Stimulated activated naive CD8-positive, alpha-beta T cell treated with anti-CD3 and anti-CD28 coated beads, Interleukin-15, Interleukin-2, amounts not matched to agents 100 U/mL and 50 U/mL, for 24 hours (primary cell): ENCODE measurements at regions not wholly inside any gene's neighbourhood (a gene's known extent, or its start where the extent isn't known, plus 50 kb on each side); places are given as distances from the start of the nearest gene placed in this dataset.

Experiments used
- ATAC-seq: fragments of 150-1000 bp; cut with Tn5 transposase; one replicate; pipeline ENCODE4 v1.10.0; 2021
- DNase-seq: peaks from one replicate; pipeline ENCODE4 v3.0.0; 2021

GRCh38 chr4:30783751-30784150, 63.6 kb downstream of the PCDH7 start:
- ATAC-seq, result no peak
- DNase-seq, result no peak

- DNase-seq (no peak), ATAC-seq (no peak)
These were observed 69.1 kb downstream of the PCDH7 start for GRCh38 chr4:30789219-30789671.

GRCh38 chr4:30790123-30790522, 70.0 kb downstream of the PCDH7 start:
- DNase-seq (no peak), ATAC-seq (no peak)

GRCh38 chr4:30790998-30791397, 70.8 kb downstream of the PCDH7 start:
- ATAC-seq (no peak), DNase-seq (no peak)

- ATAC-seq (no peak), DNase-seq (no peak)
These were observed 72.4 kb downstream of the PCDH7 start for GRCh38 chr4:30792601-30793000.

GRCh38 chr4:30801876-30802275, 81.7 kb downstream of the PCDH7 start:
- ATAC-seq (no peak), DNase-seq (no peak)

- ATAC-seq (no peak), DNase-seq (no peak)
These were observed 82.6 kb downstream of the PCDH7 start for GRCh38 chr4:30802622-30803323.

- no peak for ATAC-seq
- no peak for DNase-seq
These were observed 88.1 kb downstream of the PCDH7 start for GRCh38 chr4:30808276-30808675.

- ATAC-seq (no peak), DNase-seq (no peak)
These were observed 91.1 kb downstream of the PCDH7 start for GRCh38 chr4:30811296-30811695.

GRCh38 chr4:30815685-30816084, 95.5 kb downstream of the PCDH7 start:
- DNase-seq (no peak), ATAC-seq (no peak)

GRCh38 chr4:30817447-30817846, 97.3 kb downstream of the PCDH7 start:
- DNase-seq (no peak), ATAC-seq (no peak)

- ATAC-seq (no peak), DNase-seq (no peak)
These were observed 98.4 kb downstream of the PCDH7 start for GRCh38 chr4:30818541-30818940.

GRCh38 chr4:30821275-30821674, 101.1 kb downstream of the PCDH7 start:
- DNase-seq, result no peak
- ATAC-seq, result no peak

- no peak for DNase-seq
- no peak for ATAC-seq
These were observed 101.9 kb downstream of the PCDH7 start for GRCh38 chr4:30821859-30822612.

GRCh38 chr4:30822911-30823551, 102.9 kb downstream of the PCDH7 start:
- no peak for ATAC-seq

GRCh38 chr4:30825008-30825770, 105.0 kb downstream of the PCDH7 start:
- no peak for ATAC-seq
- no peak for DNase-seq

More at GRCh38 chr4:30822911-30823551, 102.9 kb downstream of the PCDH7 start:
- DNase-seq, result no peak

- DNase-seq, result no peak
- ATAC-seq, result no peak
These were observed 108.2 kb downstream of the PCDH7 start for GRCh38 chr4:30828264-30828926.

GRCh38 chr4:30832639-30833038, 112.5 kb downstream of the PCDH7 start:
- no peak for ATAC-seq
- DNase-seq, result no peak

- DNase-seq (no peak), ATAC-seq (no peak)
These were observed 113.0 kb downstream of the PCDH7 start for GRCh38 chr4:30833206-30833605.

- ATAC-seq, result no peak
These were observed 114.9 kb downstream of the PCDH7 start for GRCh38 chr4:30835044-30835443.

GRCh38 chr4:30836231-30836630, 116.1 kb downstream of the PCDH7 start:
- DNase-seq, result no peak
- ATAC-seq, result no peak

More at GRCh38 chr4:30835044-30835443, 114.9 kb downstream of the PCDH7 start:
- DNase-seq, result no peak

GRCh38 chr4:30837131-30837539, 117.0 kb downstream of the PCDH7 start:
- DNase-seq, result no peak
- ATAC-seq, result no peak
